AG10803 (cell line): ENCODE measurements at regions not wholly inside any gene's neighbourhood (a gene's known extent, or its start where the extent isn't known, plus 50 kb on each side); places are given as distances from the start of the nearest gene placed in this dataset.

Experiments used
- DNase-seq: peaks from one replicate; pipeline ENCODE4 v3.0.0; 2010; ENCODE audit warnings: low read depth
- H3K4me3 ChIP-seq: 2 replicates; pipeline ENCODE4 v1.5.1; 2011; ENCODE audit warnings: mild to moderate bottlenecking, low read length, control low read depth
- CTCF ChIP-seq: conservative IDR thresholded peaks from 2 replicates; pipeline ENCODE4 v1.5.1; 2011; ENCODE audit warnings: mild to moderate bottlenecking, low read length, control low read depth, inconsistent platforms

GRCh38 chr1:187617776-187618175, 789.0 kb downstream of the PLA2G4A start:
- no peak overlapping the region for H3K4me3 ChIP-seq
- DNase-seq = no peak
- no peak for TF ChIP-seq CTCF

- H3K4me3 ChIP-seq = no peak overlapping the region
- no peak for TF ChIP-seq CTCF
- no peak for DNase-seq
These were observed 790.4 kb downstream of the PLA2G4A start for GRCh38 chr1:187619175-187619574.

GRCh38 chr1:187621951-187622350, 793.2 kb downstream of the PLA2G4A start:
- no peak for DNase-seq
- no peak overlapping the region for H3K4me3 ChIP-seq
- TF ChIP-seq CTCF = no peak

GRCh38 chr1:187622545-187622944, 793.8 kb downstream of the PLA2G4A start:
- H3K4me3 ChIP-seq = no peak overlapping the region
- no peak for DNase-seq
- no peak for TF ChIP-seq CTCF

GRCh38 chr1:187624812-187625545, 796.2 kb downstream of the PLA2G4A start:
- H3K4me3 ChIP-seq = no peak overlapping the region
- DNase-seq = no peak
- TF ChIP-seq CTCF = no peak

- H3K4me3 ChIP-seq = no peak overlapping the region
- no peak for DNase-seq
- no peak for TF ChIP-seq CTCF
These were observed 797.3 kb downstream of the PLA2G4A start for GRCh38 chr1:187626056-187626455.

GRCh38 chr1:187627516-187627915, 798.8 kb downstream of the PLA2G4A start:
- no peak for TF ChIP-seq CTCF
- no peak overlapping the region for H3K4me3 ChIP-seq
- DNase-seq = no peak
